RWPE1 (cell line): ENCODE measurements at regions not wholly inside any gene's neighbourhood (a gene's known extent, or its start where the extent isn't known, plus 50 kb on each side); places are given as distances from the start of the nearest gene placed in this dataset.
"Not testable (repeated sequence)": the region's sequence is repeated elsewhere in the genome, so short reads cannot be mapped to it uniquely, and the experiment has no call there.

Source experiments
- CTCF ChIA-PET: fragments of 350-600 bp; sonication (Branson Sonifier 250); formaldehyde crosslinking; extraction: SDS; loops from one replicate; lab custom pipeline; 2021; lab: Yijun Ruan, JAX
- POLR2A ChIA-PET: fragments of 400-600 bp; formaldehyde crosslinking; extraction: SDS; loops from one replicate; lab custom pipeline; 2020; ENCODE audit warnings: antibody characterized with exemption; ENCODE audit not compliant: low non-redundant PET; lab: Yijun Ruan, JAX
- DNase-seq: peaks from one replicate; pipeline ENCODE4 v3.0.0; 2012; ENCODE audit warnings: low spot score
- H3K27ac ChIP-seq: fragments of 450-650 bp; 2 replicates; pipeline ENCODE4 v1.5.1; 2017
- TF ChIP-seq, protein P1 (sequence below): fragments of 450-650 bp; conservative IDR thresholded peaks from 2 replicates; pipeline ENCODE4 v1.5.1; 2017; ENCODE audit warnings: low read depth, mild to moderate bottlenecking

DNA sequence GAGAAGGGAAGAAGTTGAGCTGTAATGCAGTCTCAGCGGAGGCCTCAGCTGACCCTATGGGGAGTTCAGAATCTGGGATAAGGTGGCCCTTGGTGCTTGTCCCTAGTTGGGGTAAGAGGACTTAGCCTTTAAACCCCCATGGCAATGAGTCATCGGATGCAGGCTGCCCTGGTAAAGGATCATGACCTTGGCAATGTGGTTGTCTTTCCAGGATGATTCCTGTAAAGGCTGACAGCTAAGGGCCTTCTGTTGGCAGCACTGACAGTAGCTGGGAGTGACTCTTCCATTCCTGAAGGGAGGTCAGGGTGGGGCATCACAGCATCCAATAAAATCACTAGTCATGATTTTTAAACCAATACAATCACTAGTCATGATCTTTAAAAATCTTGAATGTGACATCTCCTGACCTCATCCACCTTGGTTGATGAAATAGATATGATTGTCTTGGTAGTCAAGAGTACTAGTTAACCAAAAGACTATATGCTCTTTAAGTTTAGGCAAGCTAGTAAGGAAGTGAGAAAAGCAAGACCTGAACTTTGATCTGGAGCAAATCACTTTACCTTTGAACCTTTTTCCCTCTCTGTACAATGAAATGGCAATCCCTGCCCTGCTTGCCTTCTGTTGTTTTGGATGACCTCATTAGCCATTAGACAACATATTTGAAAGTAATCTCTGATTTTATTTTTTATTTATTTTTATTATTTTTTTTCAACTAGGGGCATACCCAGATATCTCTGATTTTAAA, 71.3 kb upstream of the CACNA1D start:
- ChIA-PET CTCF (no interaction called here), POLR2A (no interaction called here)

DNA sequence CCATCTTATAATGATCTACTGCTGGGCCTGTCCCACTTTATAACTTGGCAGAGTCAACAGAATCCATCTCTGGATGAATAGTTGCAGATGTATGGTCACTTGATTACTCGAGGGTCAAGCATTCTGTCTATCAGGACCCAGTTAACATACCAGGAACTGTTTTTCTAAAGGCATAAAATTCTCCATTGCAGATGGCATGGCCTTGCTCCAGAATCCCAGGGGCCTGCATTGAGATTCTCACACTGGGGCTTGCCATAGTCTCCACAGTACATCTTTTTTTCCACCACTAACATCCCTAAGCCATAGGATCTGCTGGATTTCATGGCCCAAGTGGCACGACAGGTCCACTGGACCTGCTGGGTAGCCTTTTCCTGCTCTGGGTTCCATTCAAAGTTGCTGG, 68.5 kb upstream of the CACNA1D start:
- ChIA-PET POLR2A (no interaction called here), CTCF (no interaction called here)
- TF ChIP-seq, protein P1, sequence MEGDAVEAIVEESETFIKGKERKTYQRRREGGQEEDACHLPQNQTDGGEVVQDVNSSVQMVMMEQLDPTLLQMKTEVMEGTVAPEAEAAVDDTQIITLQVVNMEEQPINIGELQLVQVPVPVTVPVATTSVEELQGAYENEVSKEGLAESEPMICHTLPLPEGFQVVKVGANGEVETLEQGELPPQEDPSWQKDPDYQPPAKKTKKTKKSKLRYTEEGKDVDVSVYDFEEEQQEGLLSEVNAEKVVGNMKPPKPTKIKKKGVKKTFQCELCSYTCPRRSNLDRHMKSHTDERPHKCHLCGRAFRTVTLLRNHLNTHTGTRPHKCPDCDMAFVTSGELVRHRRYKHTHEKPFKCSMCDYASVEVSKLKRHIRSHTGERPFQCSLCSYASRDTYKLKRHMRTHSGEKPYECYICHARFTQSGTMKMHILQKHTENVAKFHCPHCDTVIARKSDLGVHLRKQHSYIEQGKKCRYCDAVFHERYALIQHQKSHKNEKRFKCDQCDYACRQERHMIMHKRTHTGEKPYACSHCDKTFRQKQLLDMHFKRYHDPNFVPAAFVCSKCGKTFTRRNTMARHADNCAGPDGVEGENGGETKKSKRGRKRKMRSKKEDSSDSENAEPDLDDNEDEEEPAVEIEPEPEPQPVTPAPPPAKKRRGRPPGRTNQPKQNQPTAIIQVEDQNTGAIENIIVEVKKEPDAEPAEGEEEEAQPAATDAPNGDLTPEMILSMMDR, result no peak
- H3K27ac ChIP-seq, result no peak overlapping the region
- DNase-seq, result no peak

More for the DNA sequence above, 71.3 kb upstream of the CACNA1D start:
- no peak for DNase-seq
- H3K27ac ChIP-seq, result no peak overlapping the region
- TF ChIP-seq, protein P1, result no peak

DNA sequence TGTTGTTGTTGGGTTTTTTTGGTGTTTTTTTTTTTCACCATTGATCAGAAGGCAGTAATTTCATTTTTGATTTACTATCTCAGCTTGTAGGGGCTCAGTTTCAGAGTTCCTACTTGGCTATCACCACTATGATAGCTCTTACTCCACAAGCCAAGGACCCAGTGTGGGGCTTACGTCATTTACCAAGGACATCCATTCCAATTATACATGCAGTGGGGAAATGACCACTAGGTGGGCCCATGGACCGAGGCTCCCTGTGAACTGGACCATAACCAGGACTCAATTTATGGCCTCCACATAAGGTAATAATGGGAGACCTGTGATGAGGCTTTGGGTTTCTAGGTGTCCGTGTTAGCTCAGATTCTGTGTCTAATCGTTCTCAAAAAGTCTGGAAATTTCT, 67.5 kb upstream of the CACNA1D start:
- ChIA-PET CTCF (interaction anchor here (0.6 kb wide), 2 partner anchors 82 to 168 kb away, joined by 3 to 4 read pairs; no protein-coding TSS in a partner anchor), POLR2A (no interaction called here)
- TF ChIP-seq, protein P1, result no peak
- H3K27ac ChIP-seq, result no peak overlapping the region
- no peak for DNase-seq

DNA sequence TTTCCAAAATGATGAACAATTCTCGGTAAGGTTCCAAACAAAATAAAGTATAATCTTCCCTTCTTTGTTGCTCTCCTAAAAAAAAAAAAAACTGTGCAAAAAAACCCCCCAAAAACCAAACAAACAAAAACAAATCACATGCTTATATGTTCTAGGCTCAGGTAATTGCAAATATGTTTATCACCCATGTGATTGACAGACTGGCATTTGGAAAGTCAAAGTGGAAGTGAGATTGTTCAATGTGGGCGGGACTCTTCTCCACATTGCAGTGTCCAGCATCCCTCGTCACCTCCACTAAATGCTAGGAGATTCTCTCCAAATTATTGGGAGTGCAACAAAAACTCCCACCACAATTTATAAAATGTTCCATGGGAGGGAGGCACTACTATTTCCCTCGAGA, 57.6 kb upstream of the CACNA1D start:
- DNase-seq, result no peak
- ChIA-PET CTCF (no interaction called here), POLR2A (no interaction called here)
- no peak overlapping the region for H3K27ac ChIP-seq
- TF ChIP-seq, protein P1, result no peak

DNA sequence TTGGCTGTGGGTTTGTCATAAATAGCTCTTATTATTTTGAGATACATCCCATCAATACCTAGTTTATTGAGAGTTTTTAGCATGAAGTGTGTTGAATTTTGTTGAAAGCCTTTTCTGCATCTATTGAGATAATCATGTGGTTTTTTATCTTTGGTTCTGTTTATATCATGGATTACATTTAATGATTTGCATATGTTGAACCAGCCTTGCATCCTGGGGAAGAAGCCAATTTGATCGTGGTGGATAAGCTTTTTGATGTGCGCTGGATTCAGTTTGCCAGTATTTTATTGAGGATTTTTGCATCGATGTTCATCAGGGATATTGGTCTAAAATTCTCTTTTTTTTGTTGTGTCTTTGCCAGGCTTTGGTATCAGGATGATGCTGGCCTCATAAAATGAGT, 51.5 kb upstream of the CACNA1D start:
- DNase-seq, H3K27ac ChIP-seq, POLR2A ChIA-PET, CTCF ChIA-PET: not testable (repeated sequence)
